Neural progenitor cell (in vitro differentiated cells): ENCODE measurements at regions not wholly inside any gene's neighbourhood (a gene's known extent, or its start where the extent isn't known, plus 50 kb on each side); places are given as distances from the start of the nearest gene placed in this dataset.

ENCODE experiments used
- CTCF ChIP-seq: fragments of 200-600 bp; sonication (generic); IDR thresholded peaks from 2 replicates; pipeline ENCODE4 v1.5.1; 2017; ENCODE audit warnings: antibody characterized with exemption, mild to moderate bottlenecking
- EZH2 ChIP-seq: fragments of 200-600 bp; sonication (generic); IDR thresholded peaks from 2 replicates; pipeline ENCODE4 v1.6.1; 2017; ENCODE audit warnings: antibody characterized with exemption, mild to moderate bottlenecking, moderate library complexity
- EZH2phosphoT487 ChIP-seq: fragments of 200-600 bp; sonication (generic); IDR thresholded peaks from 2 replicates; pipeline ENCODE4 v1.6.1; 2017; ENCODE audit warnings: antibody characterized with exemption

DNA sequence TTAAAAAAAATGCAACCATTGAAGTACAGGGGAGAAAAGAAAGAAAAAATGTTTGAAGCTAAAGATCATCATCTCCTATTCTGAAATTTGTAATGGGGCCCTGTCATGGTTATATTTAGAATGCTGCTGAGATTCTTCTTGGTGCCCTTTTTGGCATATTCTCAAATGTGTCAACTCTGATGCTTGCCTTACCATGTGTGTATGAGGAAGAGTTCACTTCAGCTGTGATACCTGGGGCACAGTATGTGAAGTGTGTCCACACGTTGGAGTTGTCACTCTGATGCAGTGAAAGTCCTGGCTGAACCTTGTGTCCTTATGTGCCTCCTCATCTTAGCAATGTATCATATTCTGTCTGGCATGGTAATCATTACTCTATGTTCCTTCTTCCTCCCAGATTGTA lies 377.9 kb downstream of the RAPGEF2 start:
- TF ChIP-seq CTCF (no peak), EZH2 (no peak), EZH2phosphoT487 (no peak)
